ENCODE measurements at regions not wholly inside any gene's neighbourhood (a gene's known extent, or its start where the extent isn't known, plus 50 kb on each side); places are given as distances from the start of the nearest gene placed in this dataset.
"Not testable (repeated sequence)": the region's sequence is repeated elsewhere in the genome, so short reads cannot be mapped to it uniquely, and the experiment has no call there.

- WGBS, 2 experiments (ENCODE audit: insufficient coverage in 2 of 2) = 90 to 100% methylated on average over 1 to 2 of the region's 3 CpGs
- H3K27ac ChIP-seq (ENCODE audit: low read depth, low read length, severe bottlenecking); H3K36me3 ChIP-seq (ENCODE audit: control insufficient read depth, insufficient read depth, low read length); H3K4me3 ChIP-seq (ENCODE audit: extremely low read depth, insufficient read depth, low read length, poor library complexity, severe bottlenecking); H3K4me1 ChIP-seq (ENCODE audit: control insufficient read depth, insufficient read depth, low read length, poor library complexity, severe bottlenecking); H3K9me3 ChIP-seq (ENCODE audit: control insufficient read depth, low read length): not testable (repeated sequence)
These were observed 193.3 kb upstream of the IRS2 start for GRCh38 chr13:109979676-109980075.

DNA sequence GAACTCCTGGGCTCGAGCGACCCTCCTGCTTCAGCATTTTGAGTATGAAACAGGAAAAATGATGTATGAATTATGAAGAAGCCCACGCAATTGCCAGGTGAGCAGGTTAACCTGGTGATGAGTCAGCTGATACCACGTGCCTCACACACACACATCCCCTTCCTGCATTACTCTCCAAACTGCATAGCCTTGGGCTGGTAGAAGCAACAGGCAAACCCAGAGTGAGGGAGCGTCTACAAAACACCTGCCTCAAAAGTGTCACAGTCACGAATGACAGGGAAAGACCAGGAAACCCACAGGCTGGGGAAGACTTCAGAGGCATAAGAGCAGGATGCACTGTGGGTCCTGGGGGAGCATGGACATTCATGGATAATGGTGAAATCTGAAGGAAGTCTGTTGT, 192.8 kb upstream of the IRS2 start:
- 87 to 94% methylated on average over 4 of the region's 6 CpGs for WGBS, 2 experiments (ENCODE audit: insufficient coverage in 2 of 2)
- Histone ChIP-seq H3K27ac (ENCODE audit: low read depth, low read length, severe bottlenecking) (no peak overlapping the region), H3K4me1 (ENCODE audit: control insufficient read depth, insufficient read depth, low read length, poor library complexity, severe bottlenecking) (no peaks in the 10 kb centered on the region), H3K9me3 (ENCODE audit: control insufficient read depth, low read length) (no peaks in the 10 kb centered on the region), H3K4me3 (ENCODE audit: extremely low read depth, insufficient read depth, low read length, poor library complexity, severe bottlenecking) (no peak overlapping the region), H3K36me3 (ENCODE audit: control insufficient read depth, insufficient read depth, low read length) (no peaks in the 10 kb centered on the region)

DNA sequence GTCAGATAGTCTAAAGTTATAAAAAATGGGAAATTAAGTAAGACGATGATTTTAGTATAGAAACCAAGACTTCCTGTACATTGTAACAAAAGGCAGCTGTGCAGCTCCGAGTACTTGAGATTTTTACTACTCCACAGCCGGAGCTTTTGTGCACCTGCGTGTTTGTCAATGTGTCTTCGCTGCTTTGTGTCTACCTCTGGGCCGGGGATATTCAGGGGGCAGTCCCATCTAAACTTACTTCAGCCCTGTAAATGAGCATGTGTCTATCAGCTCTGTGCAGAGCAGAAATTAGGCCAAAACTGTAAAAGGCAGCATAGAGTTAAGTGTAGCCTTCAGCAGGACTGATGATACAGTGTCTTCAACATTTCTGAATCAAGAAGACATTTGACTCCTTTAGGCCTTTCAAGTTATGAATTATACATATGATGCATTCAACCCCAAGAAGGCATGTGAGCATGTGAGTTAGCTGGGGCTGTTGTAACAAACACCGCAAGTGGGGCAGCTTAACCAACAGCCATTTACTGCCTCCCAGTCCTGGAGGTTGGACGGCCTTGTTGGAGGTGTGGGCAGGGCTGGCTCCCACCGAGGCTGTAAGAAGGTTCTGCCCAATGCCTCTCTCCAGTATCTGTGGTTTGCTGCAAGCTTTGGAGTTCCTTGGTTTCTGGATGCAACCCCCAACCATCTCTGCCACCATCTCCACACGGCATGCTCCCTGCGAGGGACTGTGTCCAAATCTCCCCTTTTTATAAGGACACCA, 191.0 kb upstream of the IRS2 start:
- Histone ChIP-seq H3K27ac (ENCODE audit: low read depth, low read length, severe bottlenecking) (no peak overlapping the region), H3K4me3 (ENCODE audit: extremely low read depth, insufficient read depth, low read length, poor library complexity, severe bottlenecking) (no peak overlapping the region), H3K9me3 (ENCODE audit: control insufficient read depth, low read length) (no peaks in the 10 kb centered on the region), H3K36me3 (ENCODE audit: control insufficient read depth, insufficient read depth, low read length) (no peaks in the 10 kb centered on the region), H3K4me1 (ENCODE audit: control insufficient read depth, insufficient read depth, low read length, poor library complexity, severe bottlenecking) (no peaks in the 10 kb centered on the region)
- 81 to 90% methylated on average over 5 to 9 of the region's 11 CpGs for WGBS, 2 experiments (ENCODE audit: insufficient coverage in 2 of 2)

GRCh38 chr13:109976206-109976997, 190.0 kb upstream of the IRS2 start:
- no peaks in the 10 kb centered on the region for H3K36me3 ChIP-seq (ENCODE audit: control insufficient read depth, insufficient read depth, low read length)
- no peaks in the 10 kb centered on the region for H3K9me3 ChIP-seq (ENCODE audit: control insufficient read depth, low read length)
- H3K27ac ChIP-seq (ENCODE audit: low read depth, low read length, severe bottlenecking) = no peak overlapping the region
- no peaks in the 10 kb centered on the region for H3K4me1 ChIP-seq (ENCODE audit: control insufficient read depth, insufficient read depth, low read length, poor library complexity, severe bottlenecking)
- WGBS, 2 experiments (ENCODE audit: insufficient coverage in 2 of 2) = 88 to 92% methylated on average over 4 to 5 of the region's 9 CpGs
- no peak overlapping the region for H3K4me3 ChIP-seq (ENCODE audit: extremely low read depth, insufficient read depth, low read length, poor library complexity, severe bottlenecking)

DNA sequence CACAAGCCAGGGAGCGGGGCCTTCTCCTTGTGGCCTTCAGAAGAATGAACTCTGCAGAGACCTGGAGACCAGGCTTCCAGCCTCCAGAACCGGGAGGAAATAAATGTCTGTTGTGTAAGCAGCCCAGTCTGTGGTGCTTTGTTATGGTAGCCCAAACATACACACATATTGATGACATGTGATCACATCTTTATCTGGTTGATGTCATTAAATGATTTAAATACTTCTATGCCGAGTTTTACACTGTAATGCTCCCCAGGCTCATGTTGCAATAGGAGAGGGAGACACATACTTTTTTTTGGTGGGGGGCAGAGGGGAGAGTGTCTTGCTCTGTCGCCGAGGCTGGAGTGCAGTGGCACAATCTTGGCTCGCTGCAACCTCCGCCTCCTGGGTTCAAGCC, 188.0 kb upstream of the IRS2 start:
- H3K9me3 ChIP-seq (ENCODE audit: control insufficient read depth, low read length) = no peaks in the 10 kb centered on the region
- H3K36me3 ChIP-seq (ENCODE audit: control insufficient read depth, insufficient read depth, low read length) = no peaks in the 10 kb centered on the region
- no peak overlapping the region for H3K27ac ChIP-seq (ENCODE audit: low read depth, low read length, severe bottlenecking)
- 83 to 95% methylated on average over 3 to 5 of the region's 7 CpGs for WGBS, 2 experiments (ENCODE audit: insufficient coverage in 2 of 2)
- H3K4me3 ChIP-seq (ENCODE audit: extremely low read depth, insufficient read depth, low read length, poor library complexity, severe bottlenecking) = no peak overlapping the region
- no peaks in the 10 kb centered on the region for H3K4me1 ChIP-seq (ENCODE audit: control insufficient read depth, insufficient read depth, low read length, poor library complexity, severe bottlenecking)

GRCh38 chr13:109973279-109973678, 186.9 kb upstream of the IRS2 start:
- Histone ChIP-seq H3K4me3 (ENCODE audit: extremely low read depth, insufficient read depth, low read length, poor library complexity, severe bottlenecking) (no peak overlapping the region), H3K27ac (ENCODE audit: low read depth, low read length, severe bottlenecking) (no peak overlapping the region), H3K9me3 (ENCODE audit: control insufficient read depth, low read length) (no peaks in the 10 kb centered on the region), H3K4me1 (ENCODE audit: control insufficient read depth, insufficient read depth, low read length, poor library complexity, severe bottlenecking) (no peaks in the 10 kb centered on the region), H3K36me3 (ENCODE audit: control insufficient read depth, insufficient read depth, low read length) (no peaks in the 10 kb centered on the region)
- whole genome bisulfite sequencing, 2 experiments (ENCODE audit: insufficient coverage in 2 of 2) = 92 to 99% methylated on average over 9 to 10 of the region's 10 CpGs

- no peaks in the 10 kb centered on the region for H3K36me3 ChIP-seq (ENCODE audit: control insufficient read depth, insufficient read depth, low read length)
- no peaks in the 10 kb centered on the region for H3K4me1 ChIP-seq (ENCODE audit: control insufficient read depth, insufficient read depth, low read length, poor library complexity, severe bottlenecking)
- no peak overlapping the region for H3K27ac ChIP-seq (ENCODE audit: low read depth, low read length, severe bottlenecking)
- H3K4me3 ChIP-seq (ENCODE audit: extremely low read depth, insufficient read depth, low read length, poor library complexity, severe bottlenecking) = no peak overlapping the region
- no peaks in the 10 kb centered on the region for H3K9me3 ChIP-seq (ENCODE audit: control insufficient read depth, low read length)
- 86 to 97% methylated on average over 9 of the region's 10 CpGs for WGBS, 2 experiments (ENCODE audit: insufficient coverage in 2 of 2)
These were observed 185.2 kb upstream of the IRS2 start for GRCh38 chr13:109971456-109972090.

DNA sequence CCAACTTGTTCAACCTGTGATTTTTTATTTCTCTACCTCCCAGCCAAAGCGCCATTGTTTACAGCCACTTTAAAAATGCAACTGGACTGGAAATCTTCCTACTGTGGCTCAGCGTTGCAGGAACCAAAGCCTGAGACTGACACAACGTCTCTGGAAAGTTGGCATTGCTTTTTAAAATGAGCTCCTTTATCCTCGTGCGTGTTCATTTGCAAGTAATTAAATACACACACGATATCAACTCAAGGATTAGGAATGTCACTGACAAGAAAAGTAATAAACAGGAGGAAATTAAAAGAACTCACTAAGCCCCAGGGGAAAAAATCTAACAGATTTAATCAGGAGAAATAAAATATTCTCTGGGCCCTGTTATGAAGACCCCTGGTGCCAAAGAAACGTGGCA, 184.6 kb upstream of the IRS2 start:
- Histone ChIP-seq H3K4me3 (ENCODE audit: extremely low read depth, insufficient read depth, low read length, poor library complexity, severe bottlenecking) (no peak overlapping the region), H3K4me1 (ENCODE audit: control insufficient read depth, insufficient read depth, low read length, poor library complexity, severe bottlenecking) (no peaks in the 10 kb centered on the region), H3K9me3 (ENCODE audit: control insufficient read depth, low read length) (no peaks in the 10 kb centered on the region), H3K36me3 (ENCODE audit: control insufficient read depth, insufficient read depth, low read length) (no peaks in the 10 kb centered on the region), H3K27ac (ENCODE audit: low read depth, low read length, severe bottlenecking) (no peak overlapping the region)
- WGBS, 2 experiments (ENCODE audit: insufficient coverage in 2 of 2) = 85 to 93% methylated on average over 2 to 3 of the region's 7 CpGs

GRCh38 chr13:109968876-109969577, 182.6 kb upstream of the IRS2 start:
- Histone ChIP-seq H3K4me1 (ENCODE audit: control insufficient read depth, insufficient read depth, low read length, poor library complexity, severe bottlenecking) (no peaks in the 10 kb centered on the region), H3K9me3 (ENCODE audit: control insufficient read depth, low read length) (no peaks in the 10 kb centered on the region), H3K4me3 (ENCODE audit: extremely low read depth, insufficient read depth, low read length, poor library complexity, severe bottlenecking) (no peak overlapping the region), H3K27ac (ENCODE audit: low read depth, low read length, severe bottlenecking) (no peak overlapping the region), H3K36me3 (ENCODE audit: control insufficient read depth, insufficient read depth, low read length) (no peaks in the 10 kb centered on the region)
- whole genome bisulfite sequencing, 2 experiments (ENCODE audit: insufficient coverage in 2 of 2) = 86 to 93% methylated on average over 9 to 12 of the region's 12 CpGs

DNA sequence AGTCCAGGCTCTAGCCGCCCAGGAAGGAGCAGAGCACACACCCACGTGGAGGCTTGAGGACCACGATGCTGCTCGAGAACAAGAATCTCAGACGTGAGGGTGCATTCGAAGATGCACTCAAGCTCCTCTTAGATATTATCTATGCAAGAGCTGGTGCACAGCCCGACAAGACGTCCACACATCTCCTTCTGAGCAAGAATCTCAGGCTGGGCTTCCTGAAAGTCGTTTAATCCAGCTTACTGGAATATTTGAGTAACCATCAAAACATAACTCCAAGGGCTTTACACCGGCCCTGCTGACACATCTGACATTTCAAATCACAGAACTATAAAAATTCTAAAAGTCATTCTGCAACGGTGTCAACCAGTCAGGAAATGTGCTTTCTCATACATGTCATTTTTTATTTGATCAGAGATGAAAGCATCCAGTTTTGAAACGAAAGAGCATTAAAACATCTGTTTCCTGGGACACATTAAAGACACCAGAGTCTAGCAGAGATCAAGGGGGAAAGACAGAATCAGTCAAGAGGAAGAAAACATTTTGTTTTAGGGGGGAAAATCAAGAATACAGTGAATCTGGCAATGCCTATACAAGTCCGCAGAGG, 177.7 kb upstream of the IRS2 start:
- no peaks in the 10 kb centered on the region for H3K4me1 ChIP-seq (ENCODE audit: control insufficient read depth, insufficient read depth, low read length, poor library complexity, severe bottlenecking)
- 87 to 94% methylated on average over 10 to 11 of the region's 13 CpGs for WGBS, 2 experiments (ENCODE audit: insufficient coverage in 2 of 2)
- H3K9me3 ChIP-seq (ENCODE audit: control insufficient read depth, low read length) = peaks cover 3% of the 10 kb centered on the region
- no peak overlapping the region for H3K27ac ChIP-seq (ENCODE audit: low read depth, low read length, severe bottlenecking)
- H3K36me3 ChIP-seq (ENCODE audit: control insufficient read depth, insufficient read depth, low read length) = no peaks in the 10 kb centered on the region
- H3K4me3 ChIP-seq (ENCODE audit: extremely low read depth, insufficient read depth, low read length, poor library complexity, severe bottlenecking) = no peak overlapping the region

Measured in mesodermal cell (in vitro differentiated cells).